ENCODE measurements at regions not wholly inside any gene's neighbourhood (a gene's known extent, or its start where the extent isn't known, plus 50 kb on each side); places are given as distances from the start of the nearest gene placed in this dataset.

GRCh38 chr16:27633221-27633620 lies 83.3 kb downstream of the KATNIP start:
- Histone ChIP-seq H3K27ac (no peak overlapping the region), H3K27me3 (no peaks in the 10 kb centered on the region), H3K4me1 (peaks cover 0 to under 1% (median 0%) of the 10 kb centered on the region in 12 donors), H3K36me3 (peaks cover 0 to 41% (median 22%) of the 10 kb centered on the region in 9 donors), H3K9me3 (no peaks in the 10 kb centered on the region), H3K4me3 (no peak overlapping the region)
- intact Hi-C loops (cut with DNase I) = loop anchor here in 5 of 10 donors (10.0 kb wide), 4 partner anchors 232 to 442 kb away; partner anchors contain the start of gene GSG1L (in 3 of the 5)
- DNase-seq (no peak), ATAC-seq (no peak)
- WGBS, 4 donors = 96 to 98% (median 97%) methylated on average over 3 of the region's 3 CpGs
- TF ChIP-seq POLR2A (IDR thresholded peaks at IDR 0.05) (no peak), CTCF (IDR thresholded peaks at IDR 0.05) (no peak)

- Histone ChIP-seq H3K4me1 (no peaks in the 10 kb centered on the region), H3K27me3 (no peaks in the 10 kb centered on the region), H3K4me3 (no peak overlapping the region), H3K9me3 (no peaks in the 10 kb centered on the region), H3K36me3 (peaks cover 0 to 45% (median 22%) of the 10 kb centered on the region in 9 donors), H3K27ac (no peak overlapping the region)
- intact Hi-C loops (cut with DNase I) = loop anchor here in 5 of 10 donors (10.0 kb wide), 4 partner anchors 231 to 441 kb away; partner anchors contain the start of gene GSG1L (in 3 of the 5)
- ATAC-seq (no peak), DNase-seq (no peak)
- TF ChIP-seq CTCF (IDR thresholded peaks at IDR 0.05) = no peak
- TF ChIP-seq POLR2A (IDR thresholded peaks at IDR 0.05) = no peak
Observed at GRCh38 chr16:27633721-27634120, 83.8 kb downstream of the KATNIP start.

GRCh38 chr16:27634779-27635178 lies 84.8 kb downstream of the KATNIP start:
- Histone ChIP-seq H3K9me3 (no peaks in the 10 kb centered on the region), H3K27me3 (no peaks in the 10 kb centered on the region), H3K36me3 (peaks cover 0 to 50% (median 22%) of the 10 kb centered on the region in 9 donors), H3K4me3 (no peak overlapping the region), H3K27ac (no peak overlapping the region), H3K4me1 (no peaks in the 10 kb centered on the region)
- no peak for TF ChIP-seq POLR2A (IDR thresholded peaks at IDR 0.05)
- no peak for TF ChIP-seq CTCF (IDR thresholded peaks at IDR 0.05)
- 86 to 90% (median 89%) methylated on average over 8 of the region's 8 CpGs for WGBS, 4 donors
- intact Hi-C loops (cut with DNase I) = loop anchor here in 7 of 10 donors (5.0 to 10.0 kb wide), 6 partner anchors 230 to 440 kb away; partner anchors contain the start of gene GSG1L (in 4 of the 7)
- no peak for ATAC-seq
- DNase-seq = no peak

GRCh38 chr16:27636453-27637240 lies 86.7 kb downstream of the KATNIP start:
- intact Hi-C loops (cut with DNase I) = loop anchor here in 7 of 10 donors (5.0 to 10.0 kb wide), 6 partner anchors 228 to 438 kb away; partner anchors contain the start of gene GSG1L (in 4 of the 7)
- Histone ChIP-seq H3K27me3 (no peaks in the 10 kb centered on the region), H3K9me3 (no peaks in the 10 kb centered on the region), H3K4me3 (no peak overlapping the region), H3K36me3 (peaks cover 0 to 36% (median 10%) of the 10 kb centered on the region in 9 donors), H3K27ac (no peak overlapping the region), H3K4me1 (no peaks in the 10 kb centered on the region)
- 80 to 86% (median 84%) methylated on average over 5 to 7 of the region's 7 CpGs for WGBS, 4 donors
- DNase-seq (no peak), ATAC-seq (no peak)
- TF ChIP-seq POLR2A (IDR thresholded peaks at IDR 0.05) (no peak), CTCF (IDR thresholded peaks at IDR 0.05) (no peak)

Measured in heart left ventricle (tissue), 16 donors.